ENCODE measurements at regions not wholly inside any gene's neighbourhood (a gene's known extent, or its start where the extent isn't known, plus 50 kb on each side); places are given as distances from the start of the nearest gene placed in this dataset.

- TF ChIP-seq POLR2AphosphoS5 (IDR thresholded peaks at IDR 0.05) (no peak), CTCF (IDR thresholded peaks at IDR 0.05) (no peak), POLR2A (IDR thresholded peaks at IDR 0.05) (no peak)
These were observed 2702.5 kb downstream of the PCDH7 start for GRCh38 chr4:33422656-33423055.
